GM12878 (cell line): ENCODE measurements at regions not wholly inside any gene's neighbourhood (a gene's known extent, or its start where the extent isn't known, plus 50 kb on each side); places are given as distances from the start of the nearest gene placed in this dataset.

Source experiments
- ATAC-seq: fragments of 200-7000 bp; cut with Tn5 transposase; 3 replicates; pipeline ENCODE4 v1.9.1; 2020; ENCODE audit warnings: mild to moderate bottlenecking, moderate library complexity
- BruUV-seq: library from RNA; stranded (reverse); fragments of 400-500 nt; replicated peaks from 2 replicates; lab custom pipeline; 2021; lab: Mats Ljungman, UMichigan
- CTCF ChIA-PET: fragments of 300-600 bp; sonication (Branson Sonifier 250); formaldehyde crosslinking; extraction: SDS; loops from one replicate; lab custom pipeline; 2021; ENCODE audit warnings: inconsistent platforms; lab: Yijun Ruan, JAX
- POLR2A ChIA-PET: fragments of 350-600 bp; formaldehyde crosslinking; extraction: SDS; loops from one replicate; lab custom pipeline; 2021; ENCODE audit warnings: inconsistent platforms; lab: Charles Lee
- RAD21 ChIA-PET: fragments of 300-600 bp; sonication (Branson Sonifier 250); formaldehyde crosslinking; loops from one replicate; lab custom pipeline; 2023; ENCODE audit warnings: antibody characterized with exemption; ENCODE audit not compliant: unreplicated experiment; lab: Charles Lee
- SMC1A ChIA-PET: fragments of 300-600 bp; sonication (Branson Sonifier 250); formaldehyde crosslinking; loops from one replicate; lab custom pipeline; 2023; ENCODE audit not compliant: unreplicated experiment, uncharacterized antibody; lab: Charles Lee
- DNase-seq: peaks from one replicate; pipeline ENCODE4 v3.0.0-alpha.2; 2011; ENCODE audit warnings: low read depth, low spot score
- FAIRE-seq: peaks from 3 replicates; lab custom pipeline; 2011; peaks lifted over from hg19 to GRCh38; lab: Jason Lieb, UNC
- H2AFZ ChIP-seq: 2 replicates; pipeline ENCODE4 v1.6.0; 2011; ENCODE audit warnings: low read depth, low read length, control low read depth; ENCODE audit not compliant: control insufficient read depth
- H3K27ac ChIP-seq: 2 replicates; pipeline ENCODE4 v1.5.1; 2011; ENCODE audit warnings: control low read depth; ENCODE audit not compliant: control insufficient read depth, insufficient read depth
- H3K27me3 ChIP-seq, 2 experiments: replicated peaks in 1 of 2; 2 replicates each; pipeline versions ENCODE4 v1.6.0 to v1.6.1; 2011; ENCODE audit warnings: low read length in 1 of 2; ENCODE audit not compliant: control insufficient read depth in 2 of 2, insufficient read depth in 2 of 2
- H3K36me3 ChIP-seq, 2 experiments: 2 replicates each; pipeline ENCODE4 v1.5.1; 2011; ENCODE audit warnings: low read length in 1 of 2; ENCODE audit not compliant: control insufficient read depth in 2 of 2, insufficient read depth in 2 of 2
- H3K4me1 ChIP-seq: 2 replicates; pipeline ENCODE4 v1.6.1; 2011; ENCODE audit warnings: mild to moderate bottlenecking, low read length, moderate library complexity, mixed read lengths; ENCODE audit not compliant: control insufficient read depth, insufficient read depth
- H3K4me2 ChIP-seq: 2 replicates; pipeline ENCODE4 v1.6.0; 2011; ENCODE audit warnings: control low read depth; ENCODE audit not compliant: control insufficient read depth, insufficient read depth
- H3K4me3 ChIP-seq: fragments of 200-600 bp; sonication (generic); 2 replicates; pipeline ENCODE4 v1.5.1; 2016
- H3K79me2 ChIP-seq: 2 replicates; pipeline ENCODE4 v1.6.0; 2011; ENCODE audit warnings: low read length; ENCODE audit not compliant: control insufficient read depth, insufficient read depth
- H3K9ac ChIP-seq: 2 replicates; pipeline ENCODE4 v1.8.0; 2011; ENCODE audit warnings: low read length, control low read depth, mixed read lengths; ENCODE audit not compliant: control insufficient read depth, insufficient read depth
- H3K9me3 ChIP-seq: replicated peaks from 3 replicates; pipeline ENCODE4 v1.5.1; 2011; ENCODE audit warnings: mild to moderate bottlenecking, low read length; ENCODE audit not compliant: control insufficient read depth, insufficient read depth
- H4K20me1 ChIP-seq: 2 replicates; pipeline ENCODE4 v1.6.0; 2011; ENCODE audit not compliant: control insufficient read depth, insufficient read depth
- BCL3 ChIP-seq: IDR thresholded peaks from 2 replicates; pipeline ENCODE4 v1.6.1; 2011; ENCODE audit warnings: borderline replicate concordance, low read depth, mild to moderate bottlenecking, moderate library complexity, low read length; ENCODE audit not compliant: insufficient read depth, poor library complexity, severe bottlenecking
- CBX5 ChIP-seq: sonication (generic); IDR thresholded peaks from 2 replicates; pipeline ENCODE4 v1.6.1; 2016; ENCODE audit warnings: low read depth, moderate library complexity, mild to moderate bottlenecking, inconsistent platforms
- CHD1 ChIP-seq: IDR thresholded peaks from 2 replicates; pipeline ENCODE4 v1.6.1; 2012; ENCODE audit warnings: low read depth, low read length, improper control_type of control experiment
- GABPA ChIP-seq: IDR thresholded peaks from 2 replicates; pipeline ENCODE4 v1.6.1; 2014; ENCODE audit warnings: antibody characterized with exemption, low read depth, mild to moderate bottlenecking, inconsistent platforms
- HCFC1 ChIP-seq: fragments of 150-350 bp; IDR thresholded peaks from 2 replicates; pipeline ENCODE4 v1.6.1; 2014; ENCODE audit warnings: low read length
- JUNB ChIP-seq: IDR thresholded peaks from 2 replicates; pipeline ENCODE4 v1.6.1; 2016; ENCODE audit warnings: antibody characterized with exemption, mild to moderate bottlenecking
- KLF5 ChIP-seq: fragments of 450-650 bp; IDR thresholded peaks from 2 replicates; pipeline ENCODE4 v1.6.1; 2014; ENCODE audit warnings: mild to moderate bottlenecking; ENCODE audit not compliant: partially characterized antibody
- MTA2 ChIP-seq: fragments of 450-650 bp; IDR thresholded peaks from 2 replicates; pipeline ENCODE4 v1.6.1; 2016; ENCODE audit warnings: low read depth, mild to moderate bottlenecking, moderate library complexity
- NBN ChIP-seq: fragments of 450-650 bp; IDR thresholded peaks from 2 replicates; pipeline ENCODE4 v1.6.1; 2016
- POLR2A ChIP-seq: IDR thresholded peaks from 2 replicates; pipeline ENCODE4 v1.6.1; 2011; ENCODE audit warnings: low read depth, mild to moderate bottlenecking, low read length
- POLR2AphosphoS2 ChIP-seq: IDR thresholded peaks from 2 replicates; pipeline ENCODE4 v1.6.1; 2011; ENCODE audit warnings: low read depth, mild to moderate bottlenecking, low read length, improper control_type of control experiment, moderate library complexity
- RELA ChIP-seq: fragments of 450-650 bp; IDR thresholded peaks from 2 replicates; pipeline ENCODE4 v1.8.0; 2014; ENCODE audit warnings: borderline replicate concordance; ENCODE audit not compliant: partially characterized antibody
- SMARCA5 ChIP-seq: fragments of 450-650 bp; IDR thresholded peaks from 2 replicates; pipeline ENCODE4 v1.6.1; 2017; ENCODE audit warnings: mild to moderate bottlenecking
- SPI1 ChIP-seq: IDR thresholded peaks from 2 replicates; pipeline ENCODE4 v1.6.1; 2011; ENCODE audit warnings: low read depth, mild to moderate bottlenecking, low read length, moderate library complexity, borderline replicate concordance; ENCODE audit not compliant: insufficient read depth
- SREBF2 ChIP-seq: IDR thresholded peaks from 2 replicates; pipeline ENCODE4 v1.6.1; 2012; ENCODE audit warnings: mild to moderate bottlenecking, low read length
- WRNIP1 ChIP-seq: IDR thresholded peaks from 2 replicates; pipeline ENCODE4 v1.6.1; 2011; ENCODE audit warnings: low read depth, low read length, improper control_type of control experiment, borderline replicate concordance
- WGBS: methylation state at CpG from one replicate; pipeline ENCODE4 v1.1.6; 2016; ENCODE audit warnings: low lambda C conversion rate; ENCODE audit not compliant: insufficient replicate concordance, insufficient coverage; ENCODE audit errors: missing lambda C conversion rate; 5-methylcytosine and 5-hydroxymethylcytosine counted together
- in situ Hi-C: fragments of 300-500 bp; cut with MboI; formaldehyde crosslinking; loops from 9 replicates; pipeline ENCODE4 v1.14.3; 2018; ENCODE audit warnings: mixed read lengths
- intact Hi-C: fragments of 100-400 bp; cut with micrococcal nuclease; formaldehyde crosslinking; loops from one replicate; pipeline ENCODE4 v1.14.2; 2022; ENCODE audit not compliant: unreplicated experiment

DNA sequence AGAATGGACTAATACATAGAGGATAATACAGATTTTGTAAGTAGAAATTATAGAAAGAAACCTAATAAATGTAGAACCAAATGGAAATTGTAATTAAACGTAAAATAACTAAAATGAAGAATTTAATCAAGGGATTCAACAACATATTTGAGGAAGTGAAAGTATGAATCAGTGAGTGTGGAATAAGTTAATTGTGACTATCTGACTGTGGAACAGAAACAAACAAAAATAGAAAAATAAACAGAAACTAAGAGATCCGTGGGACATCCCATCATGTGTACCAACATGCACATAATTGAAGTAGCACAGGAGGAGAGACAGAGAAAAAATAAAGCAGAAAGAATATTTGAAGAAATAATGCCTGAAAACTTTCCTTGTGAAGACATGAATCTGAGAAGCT, 208.6 kb upstream of the TACR3 start:
- in situ Hi-C loops (no loop called here), intact Hi-C loops (no loop called here)
- no peaks in the 10 kb centered on the region for H3K36me3 ChIP-seq
- H3K79me2 ChIP-seq = no peaks in the 10 kb centered on the region
- ChIA-PET POLR2A (interaction anchor here (0.6 kb wide), 1 partner anchor 375 kb away, joined by 3 read pairs; no protein-coding TSS in a partner anchor), RAD21 (no interaction called here), SMC1A (interaction anchor here (1.0 kb wide), 1 partner anchor 15 kb away, joined by 3 read pairs; no protein-coding TSS in a partner anchor), CTCF (no interaction called here)
- WGBS = 3% methylated on average over 2 of the region's 2 CpGs
- H2AFZ ChIP-seq = 0 out of 2 replicates have a peak overlapping the region, but pooled peaks have one; percentile 20
- no peak overlapping the region for H3K9ac ChIP-seq
- ATAC-seq (peak; percentile 42; the same call in 1 of the 3 replicates), FAIRE-seq (no peak), DNase-seq (no peak)
- no peak overlapping the region for H3K27ac ChIP-seq
- no peaks in the 10 kb centered on the region for H3K27me3 ChIP-seq
- H3K4me3 ChIP-seq = no peak overlapping the region
- TF ChIP-seq SPI1 = peak; percentile 50; the same call in 1 of the 2 replicates
- TF ChIP-seq CHD1 = no peak
- no peaks in the 10 kb centered on the region for H3K4me1 ChIP-seq
- H3K4me2 ChIP-seq = no peak overlapping the region
- no TSS peak for BruUV-seq
- H3K9me3 ChIP-seq = no peaks in the 10 kb centered on the region
- no peaks in the 10 kb centered on the region for H4K20me1 ChIP-seq

DNA sequence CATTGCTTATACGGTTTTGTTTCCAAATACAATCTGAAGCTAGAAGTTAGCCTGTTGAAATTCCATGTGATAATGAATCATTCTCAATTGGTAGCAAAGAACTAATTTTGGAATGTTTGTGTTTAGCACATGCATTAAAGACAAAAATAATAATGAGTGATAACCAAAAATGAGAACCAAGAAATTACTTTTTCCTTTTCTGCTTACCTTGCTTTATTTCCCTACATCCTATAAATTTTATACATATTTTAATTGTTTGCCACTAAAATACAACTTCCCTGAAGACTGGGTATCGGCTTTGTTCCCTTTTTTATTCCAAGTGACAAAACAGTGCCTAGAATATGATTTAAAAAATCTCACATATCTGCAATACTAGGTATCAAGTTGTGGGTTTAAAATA, 203.8 kb upstream of the TACR3 start:
- Histone ChIP-seq H3K36me3 (no peaks in the 10 kb centered on the region), H3K4me2 (no peak overlapping the region), H3K27me3 (no peaks in the 10 kb centered on the region), H3K9ac (no peak overlapping the region), H2AFZ (no peak overlapping the region), H3K79me2 (no peaks in the 10 kb centered on the region), H4K20me1 (no peaks in the 10 kb centered on the region), H3K4me3 (no peak overlapping the region), H3K27ac (no peak overlapping the region), H3K4me1 (no peaks in the 10 kb centered on the region), H3K9me3 (no peaks in the 10 kb centered on the region)
- ChIA-PET RAD21 (no interaction called here), POLR2A (no interaction called here), CTCF (interaction anchor here (0.9 to 1.2 kb wide), 2 partner anchors 9 to 11 kb away, joined by 3 read pairs; no protein-coding TSS in a partner anchor), SMC1A (no interaction called here)
- no peak for ATAC-seq
- no peak for TF ChIP-seq CBX5
- no peak for TF ChIP-seq BCL3
- no peak for TF ChIP-seq MTA2
- TF ChIP-seq CHD1 = no peak
- no peak for TF ChIP-seq RELA
- TF ChIP-seq GABPA = no peak
- TF ChIP-seq SREBF2 = no peak
- no peak for TF ChIP-seq JUNB
- TF ChIP-seq SMARCA5 = no peak
- no peak for TF ChIP-seq KLF5
- TF ChIP-seq POLR2A = no peak
- no peak for TF ChIP-seq WRNIP1
- TF ChIP-seq NBN = no peak
- TF ChIP-seq POLR2AphosphoS2 = no peak
- no peak for TF ChIP-seq HCFC1
- intact Hi-C loops (no loop called here), in situ Hi-C loops (no loop called here)
- no TSS peak for BruUV-seq
- no peak for FAIRE-seq
- no peak for DNase-seq
- WGBS = 2% methylated on average over 2 of the region's 2 CpGs
